SK-N-SH (cell line): ENCODE measurements at regions not wholly inside any gene's neighbourhood (a gene's known extent, or its start where the extent isn't known, plus 50 kb on each side); places are given as distances from the start of the nearest gene placed in this dataset.

ENCODE experiments used
- CTCF ChIA-PET: fragments of 300-600, 350-600 bp; formaldehyde crosslinking; extraction: SDS; loops from one replicate; lab custom pipeline; 2021; lab: Yijun Ruan, JAX
- POLR2A ChIA-PET: fragments of 350-600 bp; sonication (Branson Sonifier 250); formaldehyde crosslinking; extraction: SDS; loops from one replicate; lab custom pipeline; 2020; ENCODE audit warnings: antibody characterized with exemption, inconsistent platforms; lab: Yijun Ruan, JAX
- DNase-seq: peaks from one replicate; pipeline ENCODE4 v3.0.0; 2012
- H2AFZ ChIP-seq: fragments of 200-600 bp; sonication (generic); 2 replicates; pipeline ENCODE4 v1.8.1; 2016; ENCODE audit warnings: antibody characterized with exemption, mild to moderate bottlenecking, low read depth
- H3F3A ChIP-seq: fragments of 200-600 bp; sonication (generic); replicated peaks from 2 replicates; pipeline ENCODE3; 2016; ENCODE audit warnings: antibody characterized with exemption, mild to moderate bottlenecking; ENCODE audit not compliant: insufficient read depth
- H3K27ac ChIP-seq, 2 experiments: fragments of 200-500 bp in 1 of 2; fragments of 200-600 bp in 1 of 2; sonication (Bioruptor generic) in 1 of 2; sonication (generic), shearing (Covaris generic) in 1 of 2; 2 replicates each; pipeline versions ENCODE4 v1.5.1 to v1.6.1; 2014 to 2016; ENCODE audit warnings: low read depth in 2 of 2, inconsistent platforms in 1 of 2, low read length in 1 of 2, mild to moderate bottlenecking in 1 of 2, mixed read lengths in 1 of 2
- H3K27me3 ChIP-seq: fragments of 200-600 bp; sonication (generic), shearing (Covaris generic); 2 replicates; pipeline ENCODE4 v1.6.1; 2016; ENCODE audit warnings: mixed run types; ENCODE audit not compliant: insufficient read depth
- H3K36me3 ChIP-seq, 2 experiments: fragments of 200-500 bp in 1 of 2; fragments of 200-600 bp in 1 of 2; sonication (Bioruptor generic) in 1 of 2; sonication (generic) in 1 of 2; replicated peaks in 1 of 2; 2 replicates each; pipeline versions ENCODE3 to v1.5.1; 2014 to 2016; ENCODE audit warnings: low read length in 1 of 2, mild to moderate bottlenecking in 1 of 2; ENCODE audit not compliant: insufficient read depth in 2 of 2, control insufficient read depth in 1 of 2
- H3K4me1 ChIP-seq, 2 experiments: fragments of 200-500 bp in 1 of 2; fragments of 200-600 bp in 1 of 2; sonication (Bioruptor generic) in 1 of 2; sonication (generic), shearing (Covaris generic) in 1 of 2; 2 replicates each; pipeline versions ENCODE4 v1.5.1 to v1.6.1; 2014 to 2016; ENCODE audit warnings: low read depth in 1 of 2, low read length in 1 of 2, mixed run types in 1 of 2; ENCODE audit not compliant: insufficient read depth in 2 of 2, control insufficient read depth in 1 of 2
- H3K4me2 ChIP-seq: fragments of 200-600 bp; sonication (generic), shearing (Covaris generic); 2 replicates; pipeline ENCODE4 v1.6.1; 2017; ENCODE audit warnings: mixed run types
- H3K4me3 ChIP-seq, 2 experiments: fragments of 200-500 bp in 1 of 2; fragments of 200-600 bp in 1 of 2; sonication (Bioruptor generic) in 1 of 2; sonication (generic), shearing (Covaris generic) in 1 of 2; 2 replicates each; pipeline versions ENCODE4 v1.5.1 to v1.8.1; 2014 to 2016; ENCODE audit warnings: low read depth in 2 of 2, inconsistent platforms in 1 of 2, low read length in 1 of 2, mild to moderate bottlenecking in 1 of 2, mixed read lengths in 1 of 2, moderate library complexity in 1 of 2
- H3K79me2 ChIP-seq: fragments of 200-600 bp; sonication (generic); 2 replicates; pipeline ENCODE4 v1.8.1; 2017; ENCODE audit warnings: mild to moderate bottlenecking; ENCODE audit not compliant: insufficient read depth
- H3K9ac ChIP-seq: fragments of 200-600 bp; sonication (generic); 2 replicates; pipeline ENCODE4 v1.6.1; 2017; ENCODE audit warnings: mixed run types
- H3K9me2 ChIP-seq: fragments of 200-600 bp; sonication (generic); 2 replicates; pipeline ENCODE4 v1.6.1; 2017; ENCODE audit warnings: mixed run types
- H3K9me3 ChIP-seq: fragments of 200-600 bp; sonication (generic); 2 replicates; pipeline ENCODE4 v1.6.1; 2017; ENCODE audit warnings: mixed run types, mild to moderate bottlenecking, moderate library complexity
- H4K20me1 ChIP-seq: fragments of 200-600 bp; sonication (generic); 2 replicates; pipeline ENCODE4 v1.6.1; 2017; ENCODE audit warnings: mild to moderate bottlenecking, mixed run types; ENCODE audit not compliant: insufficient read depth
- CTCF ChIP-seq: fragments of 200-600 bp; sonication (generic); IDR thresholded peaks from 2 replicates; pipeline ENCODE4 v1.6.1; 2017; ENCODE audit warnings: antibody characterized with exemption, mild to moderate bottlenecking, moderate library complexity
- EP300 ChIP-seq, 2 experiments: IDR thresholded peaks; 2 replicates each; pipeline versions ENCODE4 v1.4.0 to v1.6.1; 2012; ENCODE audit warnings: borderline replicate concordance in 1 of 2, low read depth in 1 of 2, low read length in 1 of 2
- EZH2phosphoT487 ChIP-seq: fragments of 200-600 bp; sonication (generic); IDR thresholded peaks from 2 replicates; pipeline ENCODE4 v1.6.1; 2017; ENCODE audit warnings: low read depth, mixed run types, mild to moderate bottlenecking, antibody characterized with exemption, moderate library complexity, borderline replicate concordance
- FOXJ3 ChIP-seq: sonication (generic); formaldehyde crosslinking; IDR thresholded peaks from 2 replicates; pipeline ENCODE4 v1.5.1; 2020; ENCODE audit warnings: mild to moderate bottlenecking, missing genetic modification reagents
- FOXM1 ChIP-seq: IDR thresholded peaks from 2 replicates; pipeline ENCODE4 v1.4.0; 2012; ENCODE audit warnings: low read depth, mild to moderate bottlenecking
- GATA2 ChIP-seq: sonication (generic); formaldehyde crosslinking; IDR thresholded peaks from 2 replicates; pipeline ENCODE4 v1.5.0; 2020; ENCODE audit warnings: mild to moderate bottlenecking, missing genetic modification reagents
- MXI1 ChIP-seq: IDR thresholded peaks from 2 replicates; pipeline ENCODE4 v1.6.1; 2012; ENCODE audit warnings: mild to moderate bottlenecking, low read depth, low read length, improper control_type of control experiment
- NFIC ChIP-seq: IDR thresholded peaks from 2 replicates; pipeline ENCODE4 v1.4.0; 2012; ENCODE audit warnings: borderline replicate concordance
- RXRA ChIP-seq: IDR thresholded peaks from 2 replicates; pipeline ENCODE4 v1.4.0; 2012; ENCODE audit warnings: low read depth, mild to moderate bottlenecking, borderline replicate concordance
- ZBTB33 ChIP-seq: IDR thresholded peaks from 2 replicates; pipeline ENCODE4 v1.4.0; 2012; ENCODE audit warnings: low read depth, borderline replicate concordance
- WGBS: methylation state at CpG from one replicate; pipeline ENCODE4 v1.1.6; 2017; ENCODE audit warnings: low lambda C conversion rate; 5-methylcytosine and 5-hydroxymethylcytosine counted together
- TF ChIP-seq, protein P1 (sequence below): IDR thresholded peaks from 2 replicates; pipeline ENCODE4 v1.4.0; 2012; ENCODE audit warnings: low read depth
- TF ChIP-seq, protein P2 (sequence below): fragments of 150-350 bp; IDR thresholded peaks from 2 replicates; pipeline ENCODE4 v1.6.1; 2017; ENCODE audit warnings: antibody characterized with exemption, low read length, low read depth, borderline replicate concordance
- TF ChIP-seq, protein P3 (sequence below): IDR thresholded peaks from 2 replicates; pipeline ENCODE4 v1.6.1; 2012; ENCODE audit warnings: mild to moderate bottlenecking, low read depth, low read length, moderate library complexity

DNA sequence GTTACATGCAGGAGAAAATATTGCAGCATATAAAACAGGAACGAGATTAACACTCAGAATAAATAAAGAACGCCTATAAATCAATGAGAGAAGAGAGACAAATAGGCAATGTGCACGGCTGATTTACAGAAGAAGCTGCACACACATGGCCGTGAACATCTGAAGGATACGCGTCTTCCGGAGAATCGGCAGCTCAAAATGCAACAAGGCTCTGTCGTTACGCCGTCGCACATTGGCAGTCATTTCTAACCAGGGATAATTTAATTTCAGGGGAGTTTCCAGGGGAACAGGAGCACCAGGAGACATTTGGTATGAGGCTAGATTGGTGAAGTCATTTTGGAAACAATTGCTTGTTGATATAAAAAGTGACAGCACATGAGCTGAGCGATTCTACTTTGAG, 745.2 kb downstream of the BRD1 start:
- CTCF ChIA-PET, result no interaction called here
- no peak overlapping the region for H3K27ac ChIP-seq

GRCh38 chr22:49081926-49082325, 745.7 kb downstream of the BRD1 start:
- no peak for DNase-seq
- no peaks in the 10 kb centered on the region; the same call in 1 of the 2 replicates for H3K27me3 ChIP-seq
- peaks cover 0 to 36% of the 10 kb centered on the region in 2 experiments; a peak in 1 of 4 replicates for H3K4me1 ChIP-seq
- no peaks in the 10 kb centered on the region for H3F3A ChIP-seq
- H3K36me3 ChIP-seq, result no peaks in the 10 kb centered on the region
- H2AFZ ChIP-seq, result no peak overlapping the region
- TF ChIP-seq, protein P1, sequence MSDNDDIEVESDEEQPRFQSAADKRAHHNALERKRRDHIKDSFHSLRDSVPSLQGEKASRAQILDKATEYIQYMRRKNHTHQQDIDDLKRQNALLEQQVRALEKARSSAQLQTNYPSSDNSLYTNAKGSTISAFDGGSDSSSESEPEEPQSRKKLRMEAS, result no peak
- TF ChIP-seq ZBTB33, result no peak
- TF ChIP-seq FOXJ3 (CRISPR knock-in tag), result no peak
- no peak for TF ChIP-seq EZH2phosphoT487
- no peak for TF ChIP-seq EP300 (IDR thresholded peaks at IDR 0.05; ENCODE audit: borderline replicate concordance in 1 of 2, low read depth in 1 of 2, low read length in 1 of 2)
- TF ChIP-seq GATA2 (CRISPR knock-in tag), result no peak
- no peak for TF ChIP-seq RXRA
- no peak for TF ChIP-seq NFIC
- no peak for TF ChIP-seq FOXM1
- TF ChIP-seq CTCF, result no peak
- TF ChIP-seq, protein P2, sequence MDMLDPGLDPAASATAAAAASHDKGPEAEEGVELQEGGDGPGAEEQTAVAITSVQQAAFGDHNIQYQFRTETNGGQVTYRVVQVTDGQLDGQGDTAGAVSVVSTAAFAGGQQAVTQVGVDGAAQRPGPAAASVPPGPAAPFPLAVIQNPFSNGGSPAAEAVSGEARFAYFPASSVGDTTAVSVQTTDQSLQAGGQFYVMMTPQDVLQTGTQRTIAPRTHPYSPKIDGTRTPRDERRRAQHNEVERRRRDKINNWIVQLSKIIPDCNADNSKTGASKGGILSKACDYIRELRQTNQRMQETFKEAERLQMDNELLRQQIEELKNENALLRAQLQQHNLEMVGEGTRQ, result no peak
- TF ChIP-seq, protein P3, sequence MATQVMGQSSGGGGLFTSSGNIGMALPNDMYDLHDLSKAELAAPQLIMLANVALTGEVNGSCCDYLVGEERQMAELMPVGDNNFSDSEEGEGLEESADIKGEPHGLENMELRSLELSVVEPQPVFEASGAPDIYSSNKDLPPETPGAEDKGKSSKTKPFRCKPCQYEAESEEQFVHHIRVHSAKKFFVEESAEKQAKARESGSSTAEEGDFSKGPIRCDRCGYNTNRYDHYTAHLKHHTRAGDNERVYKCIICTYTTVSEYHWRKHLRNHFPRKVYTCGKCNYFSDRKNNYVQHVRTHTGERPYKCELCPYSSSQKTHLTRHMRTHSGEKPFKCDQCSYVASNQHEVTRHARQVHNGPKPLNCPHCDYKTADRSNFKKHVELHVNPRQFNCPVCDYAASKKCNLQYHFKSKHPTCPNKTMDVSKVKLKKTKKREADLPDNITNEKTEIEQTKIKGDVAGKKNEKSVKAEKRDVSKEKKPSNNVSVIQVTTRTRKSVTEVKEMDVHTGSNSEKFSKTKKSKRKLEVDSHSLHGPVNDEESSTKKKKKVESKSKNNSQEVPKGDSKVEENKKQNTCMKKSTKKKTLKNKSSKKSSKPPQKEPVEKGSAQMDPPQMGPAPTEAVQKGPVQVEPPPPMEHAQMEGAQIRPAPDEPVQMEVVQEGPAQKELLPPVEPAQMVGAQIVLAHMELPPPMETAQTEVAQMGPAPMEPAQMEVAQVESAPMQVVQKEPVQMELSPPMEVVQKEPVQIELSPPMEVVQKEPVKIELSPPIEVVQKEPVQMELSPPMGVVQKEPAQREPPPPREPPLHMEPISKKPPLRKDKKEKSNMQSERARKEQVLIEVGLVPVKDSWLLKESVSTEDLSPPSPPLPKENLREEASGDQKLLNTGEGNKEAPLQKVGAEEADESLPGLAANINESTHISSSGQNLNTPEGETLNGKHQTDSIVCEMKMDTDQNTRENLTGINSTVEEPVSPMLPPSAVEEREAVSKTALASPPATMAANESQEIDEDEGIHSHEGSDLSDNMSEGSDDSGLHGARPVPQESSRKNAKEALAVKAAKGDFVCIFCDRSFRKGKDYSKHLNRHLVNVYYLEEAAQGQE, result no peak
- TF ChIP-seq MXI1, result no peak
- H3K9ac ChIP-seq, result no peak overlapping the region
- ChIA-PET POLR2A (no interaction called here), CTCF (no interaction called here)
- H4K20me1 ChIP-seq, result no peaks in the 10 kb centered on the region
- H3K9me2 ChIP-seq, result no peaks in the 10 kb centered on the region
- H3K4me2 ChIP-seq, result no peak overlapping the region
- WGBS, result 41% methylated on average over 10 of the region's 10 CpGs
- no peak overlapping the region for H3K27ac ChIP-seq
- H3K4me3 ChIP-seq, result no peak overlapping the region
- no peaks in the 10 kb centered on the region for H3K79me2 ChIP-seq
- H3K9me3 ChIP-seq, result no peaks in the 10 kb centered on the region

More for the DNA sequence above, 745.2 kb downstream of the BRD1 start:
- WGBS, result 33% methylated on average over 13 of the region's 13 CpGs
- Histone ChIP-seq H3K79me2 (no peaks in the 10 kb centered on the region), H3K36me3 (no peaks in the 10 kb centered on the region), H2AFZ (no peak overlapping the region), H3K4me1 (peaks cover 0 to 36% of the 10 kb centered on the region in 2 experiments; a peak in 1 of 4 replicates), H3F3A (no peaks in the 10 kb centered on the region), H3K27me3 (no peaks in the 10 kb centered on the region; the same call in 1 of the 2 replicates), H3K9me3 (no peaks in the 10 kb centered on the region), H3K4me3 (no peak overlapping the region), H3K4me2 (no peak overlapping the region), H3K9me2 (no peaks in the 10 kb centered on the region), H4K20me1 (no peaks in the 10 kb centered on the region), H3K9ac (no peak overlapping the region)
- no peak for DNase-seq
- no peak for TF ChIP-seq RXRA
- TF ChIP-seq GATA2 (CRISPR knock-in tag), result no peak
- POLR2A ChIA-PET, result no interaction called here
